Astrocyte (in vitro differentiated cells and primary cell): ENCODE measurements at regions not wholly inside any gene's neighbourhood (a gene's known extent, or its start where the extent isn't known, plus 50 kb on each side); places are given as distances from the start of the nearest gene placed in this dataset.

Experiments used
- DNase-seq: peaks from one replicate; pipeline ENCODE4 v3.0.0-alpha.2; 2010; ENCODE audit warnings: low read depth
- FAIRE-seq: peaks from 2 replicates; lab custom pipeline; 2011; peaks lifted over from hg19 to GRCh38; lab: Jason Lieb, UNC
- H2AFZ ChIP-seq: 2 replicates; pipeline ENCODE4 v1.6.0; 2012; ENCODE audit warnings: low read depth, low read length, inconsistent platforms
- H3K27ac ChIP-seq: 2 replicates; pipeline ENCODE4 v1.5.1; 2011; ENCODE audit warnings: low read depth, low read length, inconsistent platforms
- H3K27me3 ChIP-seq: 2 replicates; pipeline ENCODE4 v1.6.0; 2011; ENCODE audit warnings: low read length, inconsistent platforms; ENCODE audit not compliant: insufficient read depth
- H3K36me3 ChIP-seq: 2 replicates; pipeline ENCODE4 v1.5.1; 2011; ENCODE audit warnings: low read length, inconsistent platforms; ENCODE audit not compliant: insufficient read depth
- H3K4me1 ChIP-seq: 2 replicates; pipeline ENCODE4 v1.5.1; 2011; ENCODE audit warnings: low read length, inconsistent platforms; ENCODE audit not compliant: insufficient read depth
- H3K4me2 ChIP-seq: 2 replicates; pipeline ENCODE4 v1.6.0; 2012; ENCODE audit warnings: low read length, inconsistent platforms
- H3K4me3 ChIP-seq: 2 replicates; pipeline ENCODE4 v1.5.1; 2011; ENCODE audit warnings: low read depth, mild to moderate bottlenecking, low read length, inconsistent platforms; ENCODE audit not compliant: insufficient read depth
- H3K79me2 ChIP-seq: 2 replicates; pipeline ENCODE4 v1.6.0; 2012; ENCODE audit warnings: mild to moderate bottlenecking, low read length, inconsistent platforms; ENCODE audit not compliant: insufficient read depth
- H3K9ac ChIP-seq: 2 replicates; pipeline ENCODE4 v1.6.0; 2012; ENCODE audit warnings: mild to moderate bottlenecking, low read length, inconsistent platforms
- H3K9me3 ChIP-seq: 2 replicates; pipeline ENCODE4 v1.5.1; 2012; ENCODE audit warnings: low read depth, mild to moderate bottlenecking, low read length, inconsistent platforms; ENCODE audit not compliant: insufficient read depth
- H4K20me1 ChIP-seq: 2 replicates; pipeline ENCODE4 v1.6.0; 2012; ENCODE audit warnings: low read length, inconsistent platforms; ENCODE audit not compliant: insufficient read depth
- H3K27ac Mint-ChIP-seq: one replicate; pipeline ENCODE4 v1.8.0; 2021; ENCODE audit warnings: mild to moderate bottlenecking, mixed read lengths; ENCODE audit not compliant: unreplicated experiment
- H3K27me3 Mint-ChIP-seq: one replicate; pipeline ENCODE4 v1.8.0; 2021; ENCODE audit warnings: low read depth, mixed read lengths; ENCODE audit not compliant: unreplicated experiment
- H3K36me3 Mint-ChIP-seq: one replicate; pipeline ENCODE4 v1.8.0; 2021; ENCODE audit warnings: low read depth, mixed read lengths; ENCODE audit not compliant: unreplicated experiment
- H3K4me1 Mint-ChIP-seq: one replicate; pipeline ENCODE4 v1.8.0; 2021; ENCODE audit warnings: low read depth, mixed read lengths; ENCODE audit not compliant: unreplicated experiment
- H3K4me3 Mint-ChIP-seq: one replicate; pipeline ENCODE4 v1.8.0; 2021; ENCODE audit warnings: mild to moderate bottlenecking, moderate library complexity, mixed read lengths; ENCODE audit not compliant: unreplicated experiment
- H3K9me3 Mint-ChIP-seq: one replicate; pipeline ENCODE4 v1.8.0; 2021; ENCODE audit warnings: mild to moderate bottlenecking, mixed read lengths; ENCODE audit not compliant: unreplicated experiment
- EZH2 ChIP-seq: IDR thresholded peaks from 2 replicates; pipeline ENCODE4 v1.6.1; 2012; ENCODE audit warnings: mild to moderate bottlenecking, low read length, inconsistent platforms; ENCODE audit not compliant: insufficient read depth
- TF ChIP-seq, protein P1 (sequence below): IDR thresholded peaks from 2 replicates; pipeline ENCODE4 v1.5.1; 2011; ENCODE audit warnings: low read depth, mild to moderate bottlenecking, inconsistent platforms, low read length, moderate library complexity; ENCODE audit not compliant: insufficient read depth

GRCh38 chr5:124349931-124350330, 396.5 kb downstream of the ZNF608 start:
- no peaks in the 10 kb centered on the region for H3K9me3 ChIP-seq
- Mint-ChIP-seq H3K27me3 (no peaks in the 10 kb centered on the region), H3K4me3 (no peak overlapping the region), H3K36me3 (no peaks in the 10 kb centered on the region), H3K27ac (no peak overlapping the region), H3K4me1 (no peaks in the 10 kb centered on the region), H3K9me3 (peaks cover 4% of the 10 kb centered on the region)
- no peaks in the 10 kb centered on the region for H3K4me1 ChIP-seq
- no peak overlapping the region for H3K4me3 ChIP-seq
- H3K27me3 ChIP-seq = peaks cover 4% of the 10 kb centered on the region
- H2AFZ ChIP-seq = no peak overlapping the region
- no peak overlapping the region for H3K9ac ChIP-seq
- no peaks in the 10 kb centered on the region for H3K36me3 ChIP-seq
- FAIRE-seq (no peak), DNase-seq (no peak)
- TF ChIP-seq, protein P1, sequence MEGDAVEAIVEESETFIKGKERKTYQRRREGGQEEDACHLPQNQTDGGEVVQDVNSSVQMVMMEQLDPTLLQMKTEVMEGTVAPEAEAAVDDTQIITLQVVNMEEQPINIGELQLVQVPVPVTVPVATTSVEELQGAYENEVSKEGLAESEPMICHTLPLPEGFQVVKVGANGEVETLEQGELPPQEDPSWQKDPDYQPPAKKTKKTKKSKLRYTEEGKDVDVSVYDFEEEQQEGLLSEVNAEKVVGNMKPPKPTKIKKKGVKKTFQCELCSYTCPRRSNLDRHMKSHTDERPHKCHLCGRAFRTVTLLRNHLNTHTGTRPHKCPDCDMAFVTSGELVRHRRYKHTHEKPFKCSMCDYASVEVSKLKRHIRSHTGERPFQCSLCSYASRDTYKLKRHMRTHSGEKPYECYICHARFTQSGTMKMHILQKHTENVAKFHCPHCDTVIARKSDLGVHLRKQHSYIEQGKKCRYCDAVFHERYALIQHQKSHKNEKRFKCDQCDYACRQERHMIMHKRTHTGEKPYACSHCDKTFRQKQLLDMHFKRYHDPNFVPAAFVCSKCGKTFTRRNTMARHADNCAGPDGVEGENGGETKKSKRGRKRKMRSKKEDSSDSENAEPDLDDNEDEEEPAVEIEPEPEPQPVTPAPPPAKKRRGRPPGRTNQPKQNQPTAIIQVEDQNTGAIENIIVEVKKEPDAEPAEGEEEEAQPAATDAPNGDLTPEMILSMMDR = no peak
- H4K20me1 ChIP-seq = no peaks in the 10 kb centered on the region
- no peak overlapping the region for H3K4me2 ChIP-seq
- H3K79me2 ChIP-seq = no peaks in the 10 kb centered on the region
- H3K27ac ChIP-seq = no peak overlapping the region

DNA sequence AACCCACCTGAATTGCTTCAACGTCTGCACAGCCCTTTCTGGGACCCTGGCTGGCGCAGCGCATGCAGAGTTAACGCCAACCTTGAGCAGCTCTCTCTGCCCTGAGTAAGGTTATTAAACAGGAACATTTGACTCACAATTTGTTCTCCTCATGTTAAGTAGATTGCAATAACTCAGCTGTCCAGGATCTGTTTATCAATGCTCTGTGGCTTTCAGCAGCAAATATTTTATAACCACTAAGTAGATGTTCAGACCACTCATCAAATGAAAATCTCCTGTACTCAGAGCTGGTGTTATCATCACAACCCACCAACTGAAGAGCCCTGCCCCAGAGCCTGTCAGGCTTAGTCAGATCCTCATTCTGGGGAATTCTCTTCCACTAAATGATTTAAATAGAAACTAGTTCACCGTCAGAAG, 403.0 kb downstream of the ZNF608 start:
- no peak overlapping the region for H3K27ac ChIP-seq
- H3K79me2 ChIP-seq = no peaks in the 10 kb centered on the region
- no peaks in the 10 kb centered on the region for H3K36me3 Mint-ChIP-seq
- H3K27ac Mint-ChIP-seq = no peak overlapping the region
- H3K27me3 ChIP-seq = peaks cover 11% of the 10 kb centered on the region
- peak; percentile 41 for FAIRE-seq
- peak overlapping the region; percentile 5 for H3K4me3 Mint-ChIP-seq
- TF ChIP-seq EZH2 = no peak
- TF ChIP-seq, protein P1 = no peak
- no peaks in the 10 kb centered on the region for H3K9me3 ChIP-seq
- peak; percentile 99 for DNase-seq
- H3K9ac ChIP-seq = no peak overlapping the region
- H3K36me3 ChIP-seq = no peaks in the 10 kb centered on the region
- no peaks in the 10 kb centered on the region for H3K9me3 Mint-ChIP-seq
- peaks cover 29% of the 10 kb centered on the region for H3K4me1 Mint-ChIP-seq
- no peaks in the 10 kb centered on the region for H4K20me1 ChIP-seq
- no peak overlapping the region for H2AFZ ChIP-seq
- peak overlapping the region; percentile 61 for H3K4me2 ChIP-seq
- H3K4me1 ChIP-seq = peaks cover 17% of the 10 kb centered on the region
- H3K27me3 Mint-ChIP-seq = no peaks in the 10 kb centered on the region
- H3K4me3 ChIP-seq = no peak overlapping the region

DNA sequence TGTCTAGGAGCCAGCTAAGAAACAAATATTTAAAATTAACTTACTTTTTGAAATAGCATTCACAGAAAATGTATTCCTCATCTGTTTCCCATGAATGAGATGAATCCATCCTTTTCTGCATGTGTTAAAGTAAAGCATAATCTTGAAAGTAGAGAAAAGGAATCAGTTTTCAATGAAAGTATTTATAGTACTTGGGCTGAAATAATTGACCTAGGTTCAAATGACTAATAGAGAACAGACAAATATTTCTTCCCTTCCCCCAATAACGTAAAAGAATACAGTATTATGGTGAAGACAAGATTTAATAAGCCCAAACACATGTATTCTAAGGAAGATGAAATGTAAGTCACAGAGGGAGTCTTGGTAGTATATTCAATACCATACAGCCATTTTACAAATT, 403.5 kb downstream of the ZNF608 start:
- no peak overlapping the region for H3K27ac Mint-ChIP-seq

More for the DNA sequence above, 403.5 kb downstream of the ZNF608 start:
- H3K4me3 Mint-ChIP-seq = no peak overlapping the region
- Histone ChIP-seq H3K9me3 (no peaks in the 10 kb centered on the region), H3K4me1 (peaks cover 20% of the 10 kb centered on the region), H3K36me3 (no peaks in the 10 kb centered on the region), H4K20me1 (no peaks in the 10 kb centered on the region), H3K9ac (no peak overlapping the region), H2AFZ (no peak overlapping the region), H3K27ac (no peak overlapping the region), H3K4me3 (no peak overlapping the region), H3K4me2 (peak overlapping the region; percentile 61), H3K79me2 (no peaks in the 10 kb centered on the region), H3K27me3 (peaks cover 10% of the 10 kb centered on the region)
- DNase-seq (no peak), FAIRE-seq (no peak)
- H3K4me1 Mint-ChIP-seq = peaks cover 29% of the 10 kb centered on the region
- H3K27me3 Mint-ChIP-seq = no peaks in the 10 kb centered on the region
- H3K36me3 Mint-ChIP-seq = no peaks in the 10 kb centered on the region
- no peak for TF ChIP-seq EZH2
- TF ChIP-seq, protein P1 = no peak
- H3K9me3 Mint-ChIP-seq = no peaks in the 10 kb centered on the region
